GM12875 (cell line): ENCODE measurements at regions not wholly inside any gene's neighbourhood (a gene's known extent, or its start where the extent isn't known, plus 50 kb on each side); places are given as distances from the start of the nearest gene placed in this dataset.

ENCODE experiments used
- H3K4me3 ChIP-seq: one replicate; pipeline ENCODE4 v1.5.1; 2011; ENCODE audit warnings: low read depth, low read length, control low read depth
- CTCF ChIP-seq: IDR thresholded peaks from 2 replicates; pipeline ENCODE4 v1.5.1; 2011; ENCODE audit warnings: low read depth, mild to moderate bottlenecking, control low read depth, inconsistent platforms, low read length, moderate library complexity, borderline replicate concordance; ENCODE audit not compliant: insufficient read depth

GRCh38 chr15:61444585-61444984 lies 215.5 kb upstream of the RORA start:
- no peak overlapping the region for H3K4me3 ChIP-seq
- TF ChIP-seq CTCF = no peak

- no peak overlapping the region for H3K4me3 ChIP-seq
- no peak for TF ChIP-seq CTCF
These were observed 213.7 kb upstream of the RORA start for GRCh38 chr15:61442821-61443220.

- H3K4me3 ChIP-seq = no peak overlapping the region
- TF ChIP-seq CTCF = no peak
These were observed 212.8 kb upstream of the RORA start for GRCh38 chr15:61441891-61442290.

- no peak for TF ChIP-seq CTCF
- H3K4me3 ChIP-seq = no peak overlapping the region
These were observed 197.4 kb upstream of the RORA start for GRCh38 chr15:61426466-61426865.

GRCh38 chr15:61425934-61426333 lies 196.8 kb upstream of the RORA start:
- no peak overlapping the region for H3K4me3 ChIP-seq
- TF ChIP-seq CTCF = no peak

- no peak overlapping the region for H3K4me3 ChIP-seq
- TF ChIP-seq CTCF = no peak
These were observed 193.7 kb upstream of the RORA start for GRCh38 chr15:61422773-61423172.

GRCh38 chr15:61421938-61422337 lies 192.8 kb upstream of the RORA start:
- TF ChIP-seq CTCF = no peak
- H3K4me3 ChIP-seq = no peak overlapping the region
